Stimulated activated CD4-positive, alpha-beta T cell treated with anti-CD3 and anti-CD28 coated beads, Interleukin-1b, Interleukin-23, amount 100 ng/mL, for 4 hours (primary cell): ENCODE measurements at regions not wholly inside any gene's neighbourhood (a gene's known extent, or its start where the extent isn't known, plus 50 kb on each side); places are given as distances from the start of the nearest gene placed in this dataset.
"Not testable (repeated sequence)": the region's sequence is repeated elsewhere in the genome, so short reads cannot be mapped to it uniquely, and the experiment has no call there.

Source experiments
- DNase-seq, 2 donors: peaks; one replicate each; pipeline ENCODE4 v3.0.0-alpha.2; 2020; ENCODE audit warnings: low read depth in 2 of 2

GRCh38 chr5:56426693-56427092, 193.6 kb upstream of the ANKRD55 start:
- DNase-seq: no peak

GRCh38 chr5:56422076-56422762, 189.1 kb upstream of the ANKRD55 start:
- no peak for DNase-seq

GRCh38 chr5:56421246-56422075, 188.3 kb upstream of the ANKRD55 start:
- DNase-seq: no peak

- no peak for DNase-seq
Observed at GRCh38 chr5:56420323-56420722, 187.2 kb upstream of the ANKRD55 start.

GRCh38 chr5:56419667-56420066, 186.5 kb upstream of the ANKRD55 start:
- DNase-seq: no peak

GRCh38 chr5:56415356-56415765, 182.2 kb upstream of the ANKRD55 start:
- no peak for DNase-seq

GRCh38 chr5:56414066-56414465, 180.9 kb upstream of the ANKRD55 start:
- no peak for DNase-seq

GRCh38 chr5:56413546-56413945, 180.4 kb upstream of the ANKRD55 start:
- DNase-seq: no peak

- no peak for DNase-seq
Observed at GRCh38 chr5:56412601-56413379, 179.7 kb upstream of the ANKRD55 start.

- no peak for DNase-seq
Observed at GRCh38 chr5:56410696-56411095, 177.6 kb upstream of the ANKRD55 start.

GRCh38 chr5:56409331-56410190, 176.4 kb upstream of the ANKRD55 start:
- DNase-seq: no peak

- no peak for DNase-seq
Observed at GRCh38 chr5:56406838-56407237, 173.7 kb upstream of the ANKRD55 start.

GRCh38 chr5:56406221-56406620, 173.1 kb upstream of the ANKRD55 start:
- no peak for DNase-seq

- DNase-seq: no peak
Observed at GRCh38 chr5:56405116-56405908, 172.2 kb upstream of the ANKRD55 start.

GRCh38 chr5:56402266-56403220, 169.4 kb upstream of the ANKRD55 start:
- no peak for DNase-seq

- DNase-seq: not testable (repeated sequence)
Observed at GRCh38 chr5:56397796-56398195, 164.7 kb upstream of the ANKRD55 start.

- DNase-seq: no peak
Observed at GRCh38 chr5:56396634-56397033, 163.5 kb upstream of the ANKRD55 start.

- DNase-seq: no peak
Observed at GRCh38 chr5:56389261-56389660, 156.1 kb upstream of the ANKRD55 start.

GRCh38 chr5:56388229-56388985, 155.3 kb upstream of the ANKRD55 start:
- DNase-seq: no peak
